GM18951 (cell line): ENCODE measurements at regions not wholly inside any gene's neighbourhood (a gene's known extent, or its start where the extent isn't known, plus 50 kb on each side); places are given as distances from the start of the nearest gene placed in this dataset.

Source experiments
- POLR2A ChIP-seq: IDR thresholded peaks from 4 replicates; pipeline ENCODE4 v1.6.1; 2011; ENCODE audit warnings: mild to moderate bottlenecking; ENCODE audit not compliant: insufficient read length, insufficient read depth; ENCODE audit errors: extremely low read depth
- in situ Hi-C: fragments of 300-500 bp; cut with MboI; formaldehyde crosslinking; loops from one replicate; pipeline ENCODE4 v1.12.0; 2022; ENCODE audit warnings: low sequenced_read_pairs, mixed read lengths, inconsistent platforms; ENCODE audit not compliant: unreplicated experiment

- no peak for TF ChIP-seq POLR2A
- in situ Hi-C loops: no loop called here
These were observed 698.8 kb upstream of the CELF2 start for GRCh38 chr10:10318856-10319255.

DNA sequence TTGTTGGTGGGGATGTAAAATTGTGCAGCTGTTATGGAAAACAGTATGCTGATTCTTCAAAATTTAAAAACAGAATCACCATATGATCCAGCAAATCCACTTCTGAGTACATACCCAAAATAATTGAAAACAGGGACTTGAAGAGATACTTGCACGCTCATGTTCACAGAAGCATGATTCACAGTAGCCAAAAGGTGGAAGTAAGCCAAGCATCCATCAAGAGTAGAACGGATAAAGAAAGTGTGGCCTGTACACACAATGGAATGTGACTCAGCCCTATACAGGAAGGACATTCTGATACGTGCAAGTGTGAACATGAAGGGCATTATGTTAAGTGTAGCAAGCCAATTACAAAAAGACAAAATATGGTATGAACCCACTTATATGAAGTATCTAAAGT lies 696.7 kb upstream of the CELF2 start:
- TF ChIP-seq POLR2A: no peak
- in situ Hi-C loops: no loop called here

- in situ Hi-C loops: no loop called here
- TF ChIP-seq POLR2A: no peak
These were observed 691.6 kb upstream of the CELF2 start for GRCh38 chr10:10326116-10326515.

DNA sequence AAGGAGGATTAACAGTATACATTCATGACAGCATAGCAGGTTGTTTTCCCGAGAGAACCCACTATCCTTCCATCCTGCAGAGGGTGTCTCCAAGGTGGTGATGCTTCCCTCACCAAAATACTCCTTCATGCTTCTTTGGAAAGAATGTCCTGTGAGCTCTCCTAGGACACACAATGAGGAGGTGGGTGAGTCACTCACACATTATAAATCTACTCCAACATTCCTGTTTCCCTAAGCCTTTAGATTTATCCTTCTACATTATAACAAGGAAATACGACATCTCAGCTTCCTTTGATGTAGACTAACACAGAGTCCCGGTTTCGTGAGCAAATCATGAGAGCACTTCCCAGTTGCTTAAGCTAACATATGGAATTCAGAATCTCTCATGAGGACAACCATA lies 689.7 kb upstream of the CELF2 start:
- in situ Hi-C loops: no loop called here
- no peak for TF ChIP-seq POLR2A

DNA sequence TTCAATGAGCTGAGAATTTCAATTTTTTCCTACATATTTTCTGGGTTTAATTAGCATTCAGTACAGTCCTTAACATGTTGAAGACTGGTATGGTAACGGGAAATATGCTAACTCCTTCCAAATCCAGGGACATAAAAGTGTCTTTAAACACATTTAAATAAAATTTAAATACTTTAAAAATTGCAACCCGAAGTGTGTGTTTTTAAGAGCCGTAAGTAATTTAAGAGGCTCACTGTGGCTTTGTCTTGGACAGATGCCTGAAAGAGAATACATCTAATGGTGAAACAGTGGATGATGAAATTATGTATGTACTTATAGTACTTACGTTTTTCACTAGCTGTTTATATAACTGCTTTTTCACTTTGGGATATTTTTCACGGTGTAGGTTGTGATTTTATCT lies 687.3 kb upstream of the CELF2 start:
- no peak for TF ChIP-seq POLR2A
- in situ Hi-C loops: no loop called here

- TF ChIP-seq POLR2A: no peak
- in situ Hi-C loops: no loop called here
These were observed 684.9 kb upstream of the CELF2 start for GRCh38 chr10:10332786-10333185.

DNA sequence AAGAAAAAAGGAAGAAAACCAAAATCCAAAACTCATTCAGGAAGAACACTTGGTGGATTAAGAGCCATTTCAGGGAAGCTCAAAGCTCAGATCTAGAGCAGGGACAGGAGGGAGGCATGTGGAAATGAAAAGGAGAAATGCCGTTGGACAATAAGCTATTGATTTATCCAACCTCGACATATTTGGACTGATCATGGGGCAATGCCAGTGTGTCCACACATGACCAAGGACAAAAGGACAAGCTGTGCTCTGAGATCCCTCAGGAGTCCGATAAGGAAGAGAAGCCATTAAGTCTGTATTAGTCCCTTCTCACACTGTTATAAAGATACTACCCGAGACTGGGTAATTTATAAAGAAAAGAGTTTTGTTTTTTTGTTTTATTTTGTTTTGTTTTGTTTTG lies 684.0 kb upstream of the CELF2 start:
- in situ Hi-C loops: no loop called here

GRCh38 chr10:10338339-10338738 lies 679.3 kb upstream of the CELF2 start:
- in situ Hi-C loops: no loop called here
- no peak for TF ChIP-seq POLR2A

More for the DNA sequence above, 684.0 kb upstream of the CELF2 start:
- TF ChIP-seq POLR2A: no peak

GRCh38 chr10:10346390-10347150 lies 671.1 kb upstream of the CELF2 start:
- in situ Hi-C loops: no loop called here
- TF ChIP-seq POLR2A: no peak

DNA sequence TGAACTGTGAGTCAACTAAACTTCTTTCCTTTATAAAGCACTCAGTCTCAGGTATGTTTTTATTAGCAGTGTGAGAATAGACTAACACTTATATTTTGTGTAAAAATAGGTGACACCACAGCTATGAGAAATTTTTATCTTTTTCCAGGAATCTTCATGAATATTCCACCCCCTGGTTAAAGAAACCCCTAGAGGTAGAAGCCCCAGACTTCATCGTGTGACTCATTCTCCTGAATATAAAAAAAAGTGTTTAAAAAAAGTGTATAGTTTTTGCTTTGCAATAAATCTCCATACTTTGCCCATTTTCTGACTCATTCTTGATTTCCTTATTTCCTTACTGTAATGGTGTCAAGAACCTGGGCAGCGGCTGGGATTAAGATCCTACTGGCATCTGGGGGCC lies 667.6 kb upstream of the CELF2 start:
- no peak for TF ChIP-seq POLR2A
- in situ Hi-C loops: no loop called here

- TF ChIP-seq POLR2A: no peak
- in situ Hi-C loops: no loop called here
These were observed 666.2 kb upstream of the CELF2 start for GRCh38 chr10:10351451-10351850.

DNA sequence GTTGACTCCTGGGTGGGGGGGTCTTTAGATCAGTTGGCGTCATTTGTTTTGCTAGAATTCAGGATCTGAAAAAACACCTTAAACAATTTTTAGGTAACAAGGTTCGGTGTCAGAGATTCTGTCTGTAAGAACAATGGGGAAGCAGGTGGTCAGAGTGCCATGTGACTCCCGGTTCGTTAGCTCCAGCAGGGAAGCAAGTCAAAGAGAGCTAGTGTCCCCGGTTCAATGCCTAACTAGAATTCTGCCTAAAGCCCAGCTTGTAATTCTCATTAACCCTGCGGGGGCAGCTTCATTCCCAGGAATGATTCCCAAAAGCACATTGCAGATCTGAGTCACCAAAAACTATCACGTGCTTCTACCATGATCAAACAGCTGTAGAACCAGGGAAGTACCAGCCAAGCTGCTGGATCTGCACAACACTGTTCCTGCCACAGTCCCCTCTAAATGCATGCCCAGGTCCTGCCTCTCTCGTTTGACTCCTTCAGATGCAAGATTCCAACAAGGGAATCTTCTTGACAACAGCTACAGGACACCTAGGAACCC lies 664.3 kb upstream of the CELF2 start:
- in situ Hi-C loops: no loop called here
- TF ChIP-seq POLR2A: no peak

DNA sequence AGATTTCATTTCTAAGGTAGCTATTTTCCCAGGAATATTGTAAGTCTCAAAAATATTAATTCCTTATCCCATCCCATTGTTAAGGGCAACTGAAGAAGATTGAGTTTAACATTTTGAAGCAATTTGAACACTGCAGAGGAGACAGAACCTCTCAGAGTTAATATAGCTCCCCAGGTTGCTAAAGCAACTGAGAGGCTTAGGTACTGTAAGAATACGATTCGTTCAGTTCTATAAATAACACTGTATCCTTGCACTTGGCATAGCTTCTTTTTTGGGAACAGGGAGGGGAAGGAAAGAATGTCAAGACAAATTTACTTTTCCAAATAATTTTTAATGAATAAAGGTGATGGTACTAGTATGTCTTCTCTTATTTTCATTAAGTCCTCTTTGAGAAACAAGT lies 658.4 kb upstream of the CELF2 start:
- TF ChIP-seq POLR2A: no peak
- in situ Hi-C loops: no loop called here

GRCh38 chr10:10361301-10361885 lies 656.3 kb upstream of the CELF2 start:
- in situ Hi-C loops: no loop called here
- TF ChIP-seq POLR2A: no peak
